Left lung (tissue), 4 donors: ENCODE measurements at regions not wholly inside any gene's neighbourhood (a gene's known extent, or its start where the extent isn't known, plus 50 kb on each side); places are given as distances from the start of the nearest gene placed in this dataset.

Experiments
- ATAC-seq: fragments of 200-7000 bp; cut with Tn5 transposase; one replicate; pipeline ENCODE4 v1.9.1; 2020; ENCODE audit warnings: moderate library complexity
- DNase-seq, 4 donors: peaks; one replicate each; pipeline ENCODE4 v3.0.0-alpha.2; 2013 to 2020
- H3K27ac ChIP-seq, 2 donors: fragments of 200-600 bp; sonication (generic) in 1 of 2; one replicate each; pipeline versions ENCODE4 v1.5.0 to v1.8.0; 2020 to 2021
- H3K27me3 ChIP-seq, 2 donors: fragments of 200-600 bp; sonication (generic) in 1 of 2; one replicate each; pipeline versions ENCODE4 v1.5.0 to v1.8.0; 2020 to 2021
- H3K36me3 ChIP-seq, 2 donors: fragments of 200-600 bp; sonication (generic) in 1 of 2; one replicate each; pipeline versions ENCODE4 v1.5.0 to v1.8.0; 2020 to 2021
- H3K4me1 ChIP-seq, 2 donors: fragments of 200-600 bp; one replicate each; pipeline ENCODE4 v1.8.0; 2021
- H3K4me3 ChIP-seq, 2 donors: fragments of 200-600 bp; sonication (generic) in 1 of 2; one replicate each; pipeline versions ENCODE4 v1.5.0 to v1.8.0; 2020 to 2021; ENCODE audit warnings: mild to moderate bottlenecking in 1 of 2
- H3K9me3 ChIP-seq, 2 donors: fragments of 200-600 bp; sonication (generic) in 1 of 2; one replicate each; pipeline versions ENCODE4 v1.5.0 to v1.8.0; 2020 to 2021
- CTCF ChIP-seq, 2 donors: fragments of 200-600 bp; sonication (generic) in 1 of 2; IDR thresholded peaks; one replicate each; pipeline versions ENCODE4 v1.5.0 to v1.8.0; 2021; ENCODE audit warnings: antibody characterized with exemption in 2 of 2
- intact Hi-C, 2 donors: fragments of 100-400 bp; cut with DNase I; formaldehyde crosslinking; loops; one replicate each; pipeline versions ENCODE4 v1.11.2 to v1.14.2; 2022
- donor health status: DM: no; HTN: yes; CAD: no.
- donor health status: DM: no; HTN: no; CAD: no.

- no peaks in the 10 kb centered on the region for H3K36me3 ChIP-seq
- no peaks in the 10 kb centered on the region for H3K27me3 ChIP-seq
- no peaks in the 10 kb centered on the region for H3K4me1 ChIP-seq
- H3K27ac ChIP-seq: no peak overlapping the region
- H3K9me3 ChIP-seq: no peaks in the 10 kb centered on the region
- no peak for TF ChIP-seq CTCF (IDR thresholded peaks at IDR 0.05)
- no peak overlapping the region for H3K4me3 ChIP-seq
- DNase-seq: no peak
- intact Hi-C loops: no loop called here
- ATAC-seq: no peak
Observed at GRCh38 chr12:87270919-87271318, 758.3 kb downstream of the C12orf50 start.

GRCh38 chr12:87266305-87266704 is 762.9 kb downstream of the C12orf50 start:
- Histone ChIP-seq H3K4me1 (no peaks in the 10 kb centered on the region), H3K9me3 (no peaks in the 10 kb centered on the region), H3K36me3 (no peaks in the 10 kb centered on the region), H3K27me3 (no peaks in the 10 kb centered on the region), H3K4me3 (no peak overlapping the region), H3K27ac (no peak overlapping the region)
- ATAC-seq (no peak), DNase-seq (no peak)
- TF ChIP-seq CTCF (IDR thresholded peaks at IDR 0.05): no peak
- intact Hi-C loops: no loop called here

- no peak for DNase-seq
Observed at GRCh38 chr12:87259391-87259790, 769.8 kb downstream of the C12orf50 start.

GRCh38 chr12:87254381-87255030 is 774.7 kb downstream of the C12orf50 start:
- Histone ChIP-seq H3K27me3 (no peaks in the 10 kb centered on the region), H3K4me1 (no peaks in the 10 kb centered on the region), H3K27ac (no peak overlapping the region), H3K4me3 (no peak overlapping the region), H3K9me3 (peaks cover 0 to 3% of the 10 kb centered on the region in 2 donors), H3K36me3 (no peaks in the 10 kb centered on the region)
- intact Hi-C loops: no loop called here
- ATAC-seq (no peak), DNase-seq (no peak)
- no peak for TF ChIP-seq CTCF (IDR thresholded peaks at IDR 0.05)

More at GRCh38 chr12:87259391-87259790, 769.8 kb downstream of the C12orf50 start:
- no peaks in the 10 kb centered on the region for H3K27me3 ChIP-seq
- no peak overlapping the region for H3K27ac ChIP-seq
- no peak overlapping the region for H3K4me3 ChIP-seq
- ATAC-seq: no peak
- intact Hi-C loops: no loop called here
- no peaks in the 10 kb centered on the region for H3K9me3 ChIP-seq
- H3K4me1 ChIP-seq: no peaks in the 10 kb centered on the region
- no peaks in the 10 kb centered on the region for H3K36me3 ChIP-seq
- TF ChIP-seq CTCF (IDR thresholded peaks at IDR 0.05): no peak

GRCh38 chr12:87253157-87253556 is 776.0 kb downstream of the C12orf50 start:
- Histone ChIP-seq H3K27me3 (no peaks in the 10 kb centered on the region), H3K27ac (no peak overlapping the region), H3K36me3 (no peaks in the 10 kb centered on the region), H3K4me3 (no peak overlapping the region), H3K4me1 (no peaks in the 10 kb centered on the region), H3K9me3 (peaks cover 0 to 3% of the 10 kb centered on the region in 2 donors)
- ATAC-seq: no peak
- intact Hi-C loops: no loop called here
- DNase-seq: no peak
- no peak for TF ChIP-seq CTCF (IDR thresholded peaks at IDR 0.05)
